Loucy (cell line): ENCODE measurements at regions not wholly inside any gene's neighbourhood (a gene's known extent, or its start where the extent isn't known, plus 50 kb on each side); places are given as distances from the start of the nearest gene placed in this dataset.

ENCODE experiments used
- H2AFZ ChIP-seq: fragments of 200-600 bp; sonication (generic); 2 replicates; pipeline ENCODE4 v1.6.0; 2016; ENCODE audit warnings: antibody characterized with exemption, mild to moderate bottlenecking, low read length, moderate library complexity
- H3F3A ChIP-seq: fragments of 200-600 bp; 2 replicates; pipeline ENCODE4 v1.6.0; 2016; ENCODE audit warnings: antibody characterized with exemption, low read depth, mild to moderate bottlenecking
- H3K27me3 ChIP-seq: fragments of 200-600 bp; sonication (generic); 2 replicates; pipeline ENCODE4 v1.6.1; 2014; ENCODE audit warnings: low read length, mild to moderate bottlenecking; ENCODE audit not compliant: insufficient read depth, poor library complexity, severe bottlenecking
- H3K36me3 ChIP-seq: fragments of 200-600 bp; sonication (generic); 2 replicates; pipeline ENCODE4 v1.6.1; 2016; ENCODE audit warnings: low read length; ENCODE audit not compliant: insufficient read depth
- H3K4me1 ChIP-seq: fragments of 200-600 bp; sonication (generic); 2 replicates; pipeline ENCODE4 v1.5.1; 2014; ENCODE audit warnings: low read length, mild to moderate bottlenecking; ENCODE audit not compliant: insufficient read depth, poor library complexity, severe bottlenecking
- H3K4me2 ChIP-seq: fragments of 200-600 bp; sonication (generic); 2 replicates; pipeline ENCODE4 v1.6.0; 2014; ENCODE audit warnings: antibody characterized with exemption, low read length, low read depth, mild to moderate bottlenecking; ENCODE audit not compliant: poor library complexity, severe bottlenecking
- H3K4me3 ChIP-seq: fragments of 200-600 bp; sonication (generic); 2 replicates; pipeline ENCODE4 v1.5.1; 2014; ENCODE audit warnings: low read length, mild to moderate bottlenecking, mixed read lengths; ENCODE audit not compliant: poor library complexity, severe bottlenecking
- H3K79me2 ChIP-seq: fragments of 200-600 bp; sonication (generic); 2 replicates; pipeline ENCODE4 v1.6.1; 2014; ENCODE audit warnings: low read length; ENCODE audit not compliant: insufficient read depth
- H3K9ac ChIP-seq: fragments of 200-600 bp; sonication (generic); 2 replicates; pipeline ENCODE4 v1.6.0; 2014; ENCODE audit warnings: mild to moderate bottlenecking, low read depth, low read length, moderate library complexity; ENCODE audit not compliant: poor library complexity, severe bottlenecking
- H3K9me2 ChIP-seq: fragments of 200-600 bp; sonication (generic); replicated peaks from 2 replicates; pipeline ENCODE4 v1.6.1; 2016; ENCODE audit warnings: low read depth, low read length, mixed read lengths
- H3K9me3 ChIP-seq: fragments of 200-600 bp; sonication (generic); 2 replicates; pipeline ENCODE4 v1.6.1; 2014; ENCODE audit warnings: mild to moderate bottlenecking, antibody characterized with exemption, low read length, low read depth; ENCODE audit not compliant: insufficient read depth
- H4K20me1 ChIP-seq: fragments of 200-600 bp; sonication (generic); 2 replicates; pipeline ENCODE4 v1.6.0; 2014; ENCODE audit warnings: antibody characterized with exemption, low read length, mild to moderate bottlenecking; ENCODE audit not compliant: insufficient read depth, poor library complexity, severe bottlenecking
- CTCF ChIP-seq: fragments of 200-600 bp; sonication (generic); conservative IDR thresholded peaks from 2 replicates; pipeline ENCODE4 v1.5.1; 2014; ENCODE audit warnings: mild to moderate bottlenecking, antibody characterized with exemption, low read length
- EZH2phosphoT487 ChIP-seq: fragments of 200-600 bp; IDR thresholded peaks from 2 replicates; pipeline ENCODE4 v1.6.1; 2018; ENCODE audit warnings: antibody characterized with exemption, mild to moderate bottlenecking, moderate library complexity, borderline replicate concordance

DNA sequence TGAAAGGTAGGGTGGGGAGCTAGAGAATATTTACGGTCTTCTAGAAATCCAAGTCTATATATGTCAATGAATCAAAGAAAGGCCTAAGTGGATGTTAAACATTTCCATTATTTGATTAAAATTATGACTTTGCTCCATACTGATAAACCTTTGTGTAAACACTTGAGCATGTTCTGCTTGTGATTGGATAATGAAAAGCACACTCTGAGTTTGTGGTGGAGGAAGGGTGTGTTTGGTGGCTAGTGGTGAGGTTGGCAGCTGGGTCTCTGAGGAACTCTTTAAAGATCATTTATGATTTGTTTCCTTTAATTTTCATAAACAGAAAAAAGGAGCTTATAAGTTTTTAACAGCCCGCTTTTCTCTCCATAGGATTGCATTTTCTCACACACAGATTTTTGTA, 84.7 kb downstream of the RFPL4B start:
- no peaks in the 10 kb centered on the region for H4K20me1 ChIP-seq
- H3K9ac ChIP-seq, result no peak overlapping the region
- no peaks in the 10 kb centered on the region for H3K79me2 ChIP-seq
- no peaks in the 10 kb centered on the region for H3K9me3 ChIP-seq
- no peak overlapping the region for H3K4me2 ChIP-seq
- H3K4me1 ChIP-seq, result no peaks in the 10 kb centered on the region
- H3K4me3 ChIP-seq, result no peak overlapping the region
- H3K27me3 ChIP-seq, result no peaks in the 10 kb centered on the region
- no peak overlapping the region for H2AFZ ChIP-seq
- no peak for TF ChIP-seq CTCF
- no peak for TF ChIP-seq EZH2phosphoT487
- H3F3A ChIP-seq, result no peaks in the 10 kb centered on the region
- no peaks in the 10 kb centered on the region for H3K36me3 ChIP-seq
- no peaks in the 10 kb centered on the region for H3K9me2 ChIP-seq

GRCh38 chr6:112432853-112433252, 85.7 kb downstream of the RFPL4B start:
- Histone ChIP-seq H2AFZ (no peak overlapping the region), H3K36me3 (no peaks in the 10 kb centered on the region), H3K9ac (no peak overlapping the region), H3K4me1 (no peaks in the 10 kb centered on the region), H3K9me2 (no peaks in the 10 kb centered on the region), H3K4me2 (no peak overlapping the region), H3K4me3 (no peak overlapping the region), H4K20me1 (no peaks in the 10 kb centered on the region), H3K9me3 (no peaks in the 10 kb centered on the region), H3K27me3 (no peaks in the 10 kb centered on the region), H3K79me2 (no peaks in the 10 kb centered on the region), H3F3A (no peaks in the 10 kb centered on the region)
- TF ChIP-seq CTCF (no peak), EZH2phosphoT487 (no peak)

GRCh38 chr6:112433457-112433856, 86.3 kb downstream of the RFPL4B start:
- no peaks in the 10 kb centered on the region for H3K79me2 ChIP-seq
- H4K20me1 ChIP-seq, result no peaks in the 10 kb centered on the region
- no peak overlapping the region for H3K9ac ChIP-seq
- no peaks in the 10 kb centered on the region for H3K36me3 ChIP-seq
- no peak overlapping the region for H3K4me3 ChIP-seq
- H3K9me3 ChIP-seq, result no peaks in the 10 kb centered on the region
- no peak for TF ChIP-seq CTCF
- no peak for TF ChIP-seq EZH2phosphoT487
- H3K4me1 ChIP-seq, result no peaks in the 10 kb centered on the region
- H3F3A ChIP-seq, result no peaks in the 10 kb centered on the region
- H2AFZ ChIP-seq, result no peak overlapping the region
- H3K9me2 ChIP-seq, result no peaks in the 10 kb centered on the region
- H3K4me2 ChIP-seq, result no peak overlapping the region
- no peaks in the 10 kb centered on the region for H3K27me3 ChIP-seq
